Parathyroid adenoma (tissue), 2 donors: ENCODE measurements at regions not wholly inside any gene's neighbourhood (a gene's known extent, or its start where the extent isn't known, plus 50 kb on each side); places are given as distances from the start of the nearest gene placed in this dataset.

ENCODE experiments used
- H2AFZ ChIP-seq: fragments of 300-600 bp; sonication (generic); one replicate; pipeline ENCODE4 v1.7.0; 2017; ENCODE audit warnings: antibody characterized with exemption, mild to moderate bottlenecking
- H3K27ac ChIP-seq: fragments of 300-600 bp; sonication (generic); one replicate; pipeline ENCODE4 v1.7.0; 2017
- H3K27me3 ChIP-seq: fragments of 300-600 bp; sonication (generic); one replicate; pipeline ENCODE4 v1.7.0; 2017; ENCODE audit warnings: low read length; ENCODE audit not compliant: control insufficient read depth, insufficient read depth
- H3K36me3 ChIP-seq: fragments of 300-600 bp; sonication (generic); one replicate; pipeline ENCODE4 v1.7.0; 2017; ENCODE audit warnings: low read length; ENCODE audit not compliant: control insufficient read depth, insufficient read depth
- H3K4me1 ChIP-seq: fragments of 300-600 bp; sonication (generic); one replicate; pipeline ENCODE4 v1.7.0; 2017; ENCODE audit warnings: control low read depth
- H3K4me2 ChIP-seq: fragments of 300-600 bp; sonication (generic); one replicate; pipeline ENCODE4 v1.7.0; 2017; ENCODE audit warnings: low read length
- H3K4me3 ChIP-seq: fragments of 300-600 bp; sonication (generic); one replicate; pipeline ENCODE4 v1.7.0; 2017; ENCODE audit warnings: low read depth, low read length
- H3K79me2 ChIP-seq: fragments of 300-600 bp; sonication (generic); one replicate; pipeline ENCODE4 v1.7.0; 2017; ENCODE audit warnings: control low read depth
- H3K9ac ChIP-seq: fragments of 300-600 bp; sonication (generic); one replicate; pipeline ENCODE4 v1.7.0; 2017; ENCODE audit warnings: mild to moderate bottlenecking
- H3K9me3 ChIP-seq: fragments of 300-600 bp; sonication (generic); one replicate; pipeline ENCODE4 v1.7.0; 2017; ENCODE audit warnings: low read length; ENCODE audit not compliant: control insufficient read depth
- TF ChIP-seq, protein P1 (sequence below): fragments of 300-600 bp; sonication (generic); IDR thresholded peaks from one replicate; pipeline ENCODE4 v1.7.0; 2017; ENCODE audit warnings: antibody characterized with exemption, mild to moderate bottlenecking
- donor health status: primary hyperparathyroidism.

DNA sequence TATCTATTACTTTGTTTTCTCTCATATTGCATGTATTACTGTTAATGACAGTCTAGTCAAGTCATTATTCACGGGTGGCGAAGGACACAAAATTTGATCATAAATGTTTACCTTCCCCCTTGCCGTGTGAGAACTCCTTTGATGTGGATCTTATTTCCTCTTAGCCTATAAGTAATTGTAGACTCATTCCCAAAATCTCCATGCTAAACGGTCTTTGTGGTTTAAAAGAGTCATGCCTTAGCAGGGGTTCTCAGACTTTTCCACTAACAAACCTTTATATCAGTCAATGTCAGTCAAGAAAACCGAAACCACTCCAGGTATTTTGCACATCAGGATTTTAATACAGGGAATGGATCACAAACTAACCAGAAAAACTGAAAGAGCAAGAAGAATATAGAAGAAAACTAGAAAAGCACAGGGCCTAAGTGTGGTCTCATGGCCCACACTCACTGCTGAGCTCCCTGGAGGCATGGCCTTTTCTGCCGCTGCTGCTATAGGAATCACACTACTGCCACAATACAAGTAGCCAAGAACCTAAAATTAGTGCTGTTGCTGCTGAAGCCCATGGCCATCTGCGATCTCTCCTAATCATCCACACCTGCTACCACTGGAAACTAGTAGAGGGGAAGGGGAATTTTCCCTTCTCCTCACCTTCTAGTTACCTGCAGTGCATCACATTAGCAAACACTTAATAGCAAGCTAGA, 186.0 kb upstream of the POU3F2 start:
- Histone ChIP-seq H3K9ac (no peak overlapping the region), H3K4me1 (no peaks in the 10 kb centered on the region), H3K27ac (no peak overlapping the region), H3K27me3 (no peaks in the 10 kb centered on the region), H3K4me3 (no peak overlapping the region), H3K9me3 (no peaks in the 10 kb centered on the region), H2AFZ (no peak overlapping the region), H3K4me2 (no peak overlapping the region), H3K79me2 (no peaks in the 10 kb centered on the region), H3K36me3 (no peaks in the 10 kb centered on the region)
- TF ChIP-seq, protein P1, sequence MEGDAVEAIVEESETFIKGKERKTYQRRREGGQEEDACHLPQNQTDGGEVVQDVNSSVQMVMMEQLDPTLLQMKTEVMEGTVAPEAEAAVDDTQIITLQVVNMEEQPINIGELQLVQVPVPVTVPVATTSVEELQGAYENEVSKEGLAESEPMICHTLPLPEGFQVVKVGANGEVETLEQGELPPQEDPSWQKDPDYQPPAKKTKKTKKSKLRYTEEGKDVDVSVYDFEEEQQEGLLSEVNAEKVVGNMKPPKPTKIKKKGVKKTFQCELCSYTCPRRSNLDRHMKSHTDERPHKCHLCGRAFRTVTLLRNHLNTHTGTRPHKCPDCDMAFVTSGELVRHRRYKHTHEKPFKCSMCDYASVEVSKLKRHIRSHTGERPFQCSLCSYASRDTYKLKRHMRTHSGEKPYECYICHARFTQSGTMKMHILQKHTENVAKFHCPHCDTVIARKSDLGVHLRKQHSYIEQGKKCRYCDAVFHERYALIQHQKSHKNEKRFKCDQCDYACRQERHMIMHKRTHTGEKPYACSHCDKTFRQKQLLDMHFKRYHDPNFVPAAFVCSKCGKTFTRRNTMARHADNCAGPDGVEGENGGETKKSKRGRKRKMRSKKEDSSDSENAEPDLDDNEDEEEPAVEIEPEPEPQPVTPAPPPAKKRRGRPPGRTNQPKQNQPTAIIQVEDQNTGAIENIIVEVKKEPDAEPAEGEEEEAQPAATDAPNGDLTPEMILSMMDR: no peak

DNA sequence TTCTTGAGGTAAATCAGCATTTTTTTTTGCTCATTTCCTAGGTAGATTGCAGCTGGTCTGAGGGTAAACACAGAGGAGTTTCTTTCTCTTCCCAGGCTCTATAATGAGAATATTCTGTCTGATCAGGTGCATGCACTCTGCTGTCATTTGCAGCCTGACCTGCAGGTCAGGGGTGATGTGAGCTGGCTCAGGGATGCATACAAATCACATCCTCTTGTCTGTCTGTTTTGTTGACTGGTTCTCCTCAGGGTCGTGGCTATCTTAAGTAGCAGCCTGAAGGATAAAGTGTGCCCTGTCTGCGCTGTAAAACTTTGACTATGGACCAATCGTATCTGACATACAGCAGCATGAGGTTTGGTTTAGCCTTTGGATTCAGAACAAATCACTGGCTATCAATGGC, 183.4 kb upstream of the POU3F2 start:
- TF ChIP-seq, protein P1: no peak
- Histone ChIP-seq H3K79me2 (no peaks in the 10 kb centered on the region), H3K9ac (no peak overlapping the region), H3K4me1 (no peaks in the 10 kb centered on the region), H3K9me3 (no peaks in the 10 kb centered on the region), H3K36me3 (no peaks in the 10 kb centered on the region), H3K4me3 (no peak overlapping the region), H3K27ac (no peak overlapping the region), H3K27me3 (no peaks in the 10 kb centered on the region), H2AFZ (no peak overlapping the region), H3K4me2 (no peak overlapping the region)

DNA sequence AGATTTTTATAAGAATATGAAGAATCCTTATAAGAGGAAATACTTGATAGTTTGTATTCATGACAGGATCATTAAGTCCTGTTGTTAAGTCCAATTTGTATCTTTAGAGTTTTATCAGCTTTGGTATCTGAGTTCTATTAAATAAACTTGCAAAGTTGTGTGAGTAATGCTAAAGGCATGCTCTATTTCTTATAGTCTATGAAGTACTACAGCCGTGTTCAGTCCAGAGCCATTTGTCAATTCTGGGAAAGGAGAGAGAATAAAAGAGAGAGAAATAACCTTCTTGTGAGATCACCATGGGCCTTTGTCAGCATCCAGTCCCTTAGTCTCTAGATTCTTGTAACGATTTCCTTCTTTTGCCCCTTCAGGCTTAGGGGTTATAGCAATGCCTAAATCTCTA, 181.2 kb upstream of the POU3F2 start:
- Histone ChIP-seq H3K4me1 (no peaks in the 10 kb centered on the region), H3K4me2 (no peak overlapping the region), H2AFZ (no peak overlapping the region), H3K27ac (no peak overlapping the region), H3K27me3 (no peaks in the 10 kb centered on the region), H3K9me3 (no peaks in the 10 kb centered on the region), H3K36me3 (no peaks in the 10 kb centered on the region), H3K4me3 (no peak overlapping the region), H3K9ac (no peak overlapping the region), H3K79me2 (no peaks in the 10 kb centered on the region)
- TF ChIP-seq, protein P1: no peak

DNA sequence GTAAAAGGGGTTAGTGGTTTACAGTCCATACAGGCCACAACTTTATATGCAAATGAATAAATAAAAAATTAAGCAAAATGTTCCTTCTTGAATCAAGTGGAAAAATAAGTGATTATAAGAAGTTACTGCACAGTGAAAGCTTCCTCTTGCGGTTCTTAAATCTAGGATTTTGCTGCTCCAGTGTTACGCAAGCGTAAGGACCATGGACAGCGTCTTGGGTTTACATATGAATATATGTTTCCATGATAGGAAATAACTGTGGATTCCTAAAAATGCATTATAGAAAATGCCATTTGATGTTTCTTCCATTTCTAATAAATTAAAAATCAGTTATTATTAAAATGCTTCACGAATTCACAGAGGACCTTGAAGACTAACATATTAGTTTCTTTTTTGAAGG, 176.6 kb upstream of the POU3F2 start:
- Histone ChIP-seq H3K4me1 (no peaks in the 10 kb centered on the region), H2AFZ (no peak overlapping the region), H3K79me2 (no peaks in the 10 kb centered on the region), H3K36me3 (no peaks in the 10 kb centered on the region), H3K4me2 (no peak overlapping the region), H3K27me3 (no peaks in the 10 kb centered on the region), H3K9me3 (no peaks in the 10 kb centered on the region), H3K4me3 (no peak overlapping the region), H3K27ac (no peak overlapping the region), H3K9ac (no peak overlapping the region)
- TF ChIP-seq, protein P1: no peak

GRCh38 chr6:98669371-98669770, 165.0 kb upstream of the POU3F2 start:
- no peaks in the 10 kb centered on the region for H3K36me3 ChIP-seq
- TF ChIP-seq, protein P1: no peak

More at GRCh38 chr6:98669371-98669770, 165.0 kb upstream of the POU3F2 start:
- Histone ChIP-seq H3K79me2 (no peaks in the 10 kb centered on the region), H3K9me3 (no peaks in the 10 kb centered on the region), H3K9ac (no peak overlapping the region), H3K27me3 (no peaks in the 10 kb centered on the region), H3K4me3 (no peak overlapping the region), H2AFZ (no peak overlapping the region), H3K4me1 (no peaks in the 10 kb centered on the region), H3K4me2 (no peak overlapping the region), H3K27ac (no peak overlapping the region)
